HG03469 (cell line): ENCODE measurements at regions not wholly inside any gene's neighbourhood (a gene's known extent, or its start where the extent isn't known, plus 50 kb on each side); places are given as distances from the start of the nearest gene placed in this dataset.
"Not testable (repeated sequence)": the region's sequence is repeated elsewhere in the genome, so short reads cannot be mapped to it uniquely, and the experiment has no call there.

Experiments
- ATAC-seq: cut with Tn5 transposase; IDR thresholded peaks from one replicate; pipeline ENCODE4 v1.9.1; 2021; ENCODE audit warnings: mild to moderate bottlenecking, moderate library complexity, moderate number of reproducible peaks; ENCODE audit not compliant: unreplicated experiment

- no peak for ATAC-seq
Measured at GRCh38 chr4:58075724-58076123, 965.5 kb upstream of the IGFBP7 start.

GRCh38 chr4:58074382-58074781 is 964.2 kb upstream of the IGFBP7 start:
- no peak for ATAC-seq

- ATAC-seq: no peak
Measured at GRCh38 chr4:58070726-58071125, 960.5 kb upstream of the IGFBP7 start.

GRCh38 chr4:58064653-58065052 is 954.5 kb upstream of the IGFBP7 start:
- ATAC-seq: no peak

- no peak for ATAC-seq
Measured at GRCh38 chr4:58063404-58064160, 953.4 kb upstream of the IGFBP7 start.

GRCh38 chr4:58061967-58062366 is 951.8 kb upstream of the IGFBP7 start:
- no peak for ATAC-seq

- ATAC-seq: no peak
Measured at GRCh38 chr4:58050439-58050838, 940.3 kb upstream of the IGFBP7 start.

GRCh38 chr4:58048491-58048890 is 938.3 kb upstream of the IGFBP7 start:
- ATAC-seq: no peak

GRCh38 chr4:58042176-58042575 is 932.0 kb upstream of the IGFBP7 start:
- no peak for ATAC-seq

- ATAC-seq: no peak
Measured at GRCh38 chr4:57993944-57994343, 883.8 kb upstream of the IGFBP7 start.

GRCh38 chr4:57989430-57989829 is 879.2 kb upstream of the IGFBP7 start:
- ATAC-seq: no peak

GRCh38 chr4:57985161-57985560 is 875.0 kb upstream of the IGFBP7 start:
- no peak for ATAC-seq

GRCh38 chr4:57981123-57981522 is 870.9 kb upstream of the IGFBP7 start:
- no peak for ATAC-seq

GRCh38 chr4:57974821-57975220 is 864.6 kb upstream of the IGFBP7 start:
- ATAC-seq: no peak

GRCh38 chr4:57973819-57974218 is 863.6 kb upstream of the IGFBP7 start:
- ATAC-seq: no peak

- no peak for ATAC-seq
Measured at GRCh38 chr4:57971261-57971660, 861.1 kb upstream of the IGFBP7 start.

- no peak for ATAC-seq
Measured at GRCh38 chr4:57966987-57967760, 857.0 kb upstream of the IGFBP7 start.

GRCh38 chr4:57965431-57965830 is 855.2 kb upstream of the IGFBP7 start:
- ATAC-seq: not testable (repeated sequence)

- no peak for ATAC-seq
Measured at GRCh38 chr4:57945298-57945697, 835.1 kb upstream of the IGFBP7 start.

GRCh38 chr4:57943682-57944081 is 833.5 kb upstream of the IGFBP7 start:
- no peak for ATAC-seq

GRCh38 chr4:57937326-57937725 is 827.1 kb upstream of the IGFBP7 start:
- ATAC-seq: not testable (repeated sequence)

- ATAC-seq: no peak
Measured at GRCh38 chr4:57926311-57926710, 816.1 kb upstream of the IGFBP7 start.
